ENCODE measurements at regions not wholly inside any gene's neighbourhood (a gene's known extent, or its start where the extent isn't known, plus 50 kb on each side); places are given as distances from the start of the nearest gene placed in this dataset.

- Histone ChIP-seq H2BK15ac (ENCODE audit: low read depth, low read length) (no peak overlapping the region), H3K18ac (ENCODE audit: insufficient read length, low read depth, low read length) (no peak overlapping the region), H3K23ac (ENCODE audit: insufficient read length, low read depth, low read length) (no peak overlapping the region), H2BK120ac (ENCODE audit: low read depth, low read length, poor library complexity, severe bottlenecking) (no peak overlapping the region), H2AFZ (ENCODE audit: low read length) (no peak overlapping the region), H3K27ac (ENCODE audit: insufficient read length, low read depth, low read length) (no peak overlapping the region), H3K27me3 (ENCODE audit: insufficient read depth, low read length) (no peaks in the 10 kb centered on the region), H2BK20ac (ENCODE audit: low read depth, low read length, poor library complexity, severe bottlenecking) (no peak overlapping the region), H4K20me1 (ENCODE audit: control insufficient read depth, insufficient read depth, insufficient read length) (no peaks in the 10 kb centered on the region), H3K4ac (ENCODE audit: low read depth, low read length) (no peak overlapping the region), H3K14ac (ENCODE audit: insufficient read depth, low read length) (no peak overlapping the region), H4K5ac (ENCODE audit: insufficient read length, low read depth, low read length) (no peak overlapping the region), H3K79me1 (ENCODE audit: insufficient read depth, low read depth, low read length, poor library complexity, severe bottlenecking) (no peaks in the 10 kb centered on the region), H3K9me3 (ENCODE audit: control insufficient read depth, low read depth, low read length) (no peaks in the 10 kb centered on the region), H3K9ac (ENCODE audit: extremely low read depth, insufficient read length, low read length) (no peak overlapping the region), H2BK12ac (ENCODE audit: insufficient read length, low read depth, low read length) (no peak overlapping the region), H3T11ph (ENCODE audit: low read length) (no peak overlapping the region), H3K56ac (ENCODE audit: insufficient read length, low read depth, low read length) (no peak overlapping the region), H2AK5ac (ENCODE audit: insufficient read length, low read length) (no peak overlapping the region), H4K91ac (ENCODE audit: insufficient read length, low read depth, low read length) (no peak overlapping the region), H3K23me2 (ENCODE audit: insufficient read length, low read depth, low read length, poor library complexity, severe bottlenecking) (no peaks in the 10 kb centered on the region), H3K4me2 (ENCODE audit: insufficient read depth, insufficient read length, low read length) (no peak overlapping the region), H2BK5ac (ENCODE audit: insufficient read length, low read length) (no peak overlapping the region), H3K79me2 (ENCODE audit: insufficient read depth, low read length) (no peaks in the 10 kb centered on the region), H4K8ac (replicated peaks; ENCODE audit: insufficient read length, low read depth, low read length) (no peak overlapping the region), H3K4me1 (ENCODE audit: insufficient read depth, low read length) (peaks cover 2% of the 10 kb centered on the region; the same call in 1 of the 2 replicates)
- no peaks in the 10 kb centered on the region for H3K36me3 Mint-ChIP-seq (ENCODE audit: insufficient read depth in 1 of 3, low read depth in 3 of 3)
- H3K4me1 Mint-ChIP-seq: peaks cover 13 to 14% of the 10 kb centered on the region in 2 experiments
- H3K4me3 Mint-ChIP-seq: no peak overlapping the region
- peaks cover 3% of the 10 kb centered on the region for H3K27me3 Mint-ChIP-seq (ENCODE audit: low read depth)
- H3K27ac Mint-ChIP-seq: no peak overlapping the region
- no CpG with 5 or more reads among the region's 18 CpGs for WGBS (ENCODE audit: extremely low coverage, insufficient read length, low lambda C conversion rate)
- no peak for DNase-seq
- no peak for TF ChIP-seq CTCF (conservative IDR thresholded peaks at IDR 0.05)
- no peaks in the 10 kb centered on the region for H3K9me3 Mint-ChIP-seq
These were observed 348.4 kb downstream of the GLRX3 start for GRCh38 chr10:130484468-130485180.

Measured in H9 (cell line).